NCI-H1105 (cell line): ENCODE measurements at regions not wholly inside any gene's neighbourhood (a gene's known extent, or its start where the extent isn't known, plus 50 kb on each side); places are given as distances from the start of the nearest gene placed in this dataset.

Experiments
- DNase-seq: peaks from one replicate; lab custom pipeline; 2025; lab: John Stamatoyannopoulos, UW

- DNase-seq: no peak
These were observed 175.3 kb upstream of the LYZL1 start for GRCh38 chr10:29113616-29113945.

- DNase-seq: no peak
These were observed 174.7 kb upstream of the LYZL1 start for GRCh38 chr10:29114141-29114540.

GRCh38 chr10:29117781-29118180 lies 171.1 kb upstream of the LYZL1 start:
- DNase-seq: no peak

GRCh38 chr10:29119374-29119773 lies 169.5 kb upstream of the LYZL1 start:
- DNase-seq: no peak

- DNase-seq: no peak
These were observed 168.7 kb upstream of the LYZL1 start for GRCh38 chr10:29120216-29120615.

- DNase-seq: no peak
These were observed 164.0 kb upstream of the LYZL1 start for GRCh38 chr10:29124864-29125263.

- no peak for DNase-seq
These were observed 161.7 kb upstream of the LYZL1 start for GRCh38 chr10:29127037-29127700.

- no peak for DNase-seq
These were observed 161.1 kb upstream of the LYZL1 start for GRCh38 chr10:29127731-29128130.

- no peak for DNase-seq
These were observed 158.6 kb upstream of the LYZL1 start for GRCh38 chr10:29130190-29130673.

- DNase-seq: no peak
These were observed 156.8 kb upstream of the LYZL1 start for GRCh38 chr10:29131952-29132547.

- DNase-seq: no peak
These were observed 156.2 kb upstream of the LYZL1 start for GRCh38 chr10:29132551-29133111.

GRCh38 chr10:29135337-29135736 lies 153.5 kb upstream of the LYZL1 start:
- DNase-seq: no peak

- DNase-seq: no peak
These were observed 152.5 kb upstream of the LYZL1 start for GRCh38 chr10:29136411-29136810.

- no peak for DNase-seq
These were observed 148.7 kb upstream of the LYZL1 start for GRCh38 chr10:29140151-29140550.

- DNase-seq: no peak
These were observed 147.9 kb upstream of the LYZL1 start for GRCh38 chr10:29140991-29141390.

- no peak for DNase-seq
These were observed 147.1 kb upstream of the LYZL1 start for GRCh38 chr10:29141761-29142160.

- DNase-seq: no peak
These were observed 146.2 kb upstream of the LYZL1 start for GRCh38 chr10:29142516-29143314.

GRCh38 chr10:29144126-29144525 lies 144.7 kb upstream of the LYZL1 start:
- no peak for DNase-seq

GRCh38 chr10:29146311-29147100 lies 142.4 kb upstream of the LYZL1 start:
- no peak for DNase-seq

- no peak for DNase-seq
These were observed 138.9 kb upstream of the LYZL1 start for GRCh38 chr10:29150010-29150409.

- DNase-seq: no peak
These were observed 137.9 kb upstream of the LYZL1 start for GRCh38 chr10:29151005-29151404.

GRCh38 chr10:29157321-29157720 lies 131.5 kb upstream of the LYZL1 start:
- DNase-seq: no peak
